ENCODE measurements at regions not wholly inside any gene's neighbourhood (a gene's known extent, or its start where the extent isn't known, plus 50 kb on each side); places are given as distances from the start of the nearest gene placed in this dataset.

- DNase-seq = no peak
Observed at GRCh38 chr10:2494399-2494798, 572.9 kb upstream of the PFKP start.

GRCh38 chr10:2488446-2489005 lies 578.8 kb upstream of the PFKP start:
- no peak for DNase-seq

GRCh38 chr10:2487921-2488320 lies 579.4 kb upstream of the PFKP start:
- DNase-seq = no peak

GRCh38 chr10:2478656-2479055 lies 588.7 kb upstream of the PFKP start:
- DNase-seq = no peak

- DNase-seq = no peak
Observed at GRCh38 chr10:2476812-2477553, 590.4 kb upstream of the PFKP start.

GRCh38 chr10:2476218-2476811 lies 591.0 kb upstream of the PFKP start:
- no peak for DNase-seq

GRCh38 chr10:2475711-2476217 lies 591.6 kb upstream of the PFKP start:
- DNase-seq = no peak

- no peak for DNase-seq
Observed at GRCh38 chr10:2471811-2472210, 595.5 kb upstream of the PFKP start.

- DNase-seq = no peak
Observed at GRCh38 chr10:2469802-2470201, 597.5 kb upstream of the PFKP start.

- no peak for DNase-seq
Observed at GRCh38 chr10:2464483-2464882, 602.9 kb upstream of the PFKP start.

GRCh38 chr10:2463316-2463715 lies 604.0 kb upstream of the PFKP start:
- DNase-seq = no peak

- DNase-seq = no peak
Observed at GRCh38 chr10:2462581-2462980, 604.8 kb upstream of the PFKP start.

- DNase-seq = no peak
Observed at GRCh38 chr10:2460812-2461211, 606.5 kb upstream of the PFKP start.

- DNase-seq = no peak
Observed at GRCh38 chr10:2459713-2460112, 607.6 kb upstream of the PFKP start.

- DNase-seq = no peak
Observed at GRCh38 chr10:2456834-2457233, 610.5 kb upstream of the PFKP start.

GRCh38 chr10:2445370-2445769 lies 622.0 kb upstream of the PFKP start:
- DNase-seq = no peak

- DNase-seq = no peak
Observed at GRCh38 chr10:2439983-2440382, 627.4 kb upstream of the PFKP start.

GRCh38 chr10:2439000-2439399 lies 628.3 kb upstream of the PFKP start:
- no peak for DNase-seq

GRCh38 chr10:2438248-2438939 lies 629.0 kb upstream of the PFKP start:
- no peak for DNase-seq

- no peak for DNase-seq
Observed at GRCh38 chr10:2436933-2437332, 630.4 kb upstream of the PFKP start.

GRCh38 chr10:2431961-2432360 lies 635.4 kb upstream of the PFKP start:
- DNase-seq = no peak

GRCh38 chr10:2427412-2427811 lies 639.9 kb upstream of the PFKP start:
- DNase-seq = no peak

GRCh38 chr10:2425320-2425719 lies 642.0 kb upstream of the PFKP start:
- no peak for DNase-seq

GRCh38 chr10:2414562-2414961 lies 652.8 kb upstream of the PFKP start:
- DNase-seq = no peak
